AG04449 (cell line): ENCODE measurements at regions not wholly inside any gene's neighbourhood (a gene's known extent, or its start where the extent isn't known, plus 50 kb on each side); places are given as distances from the start of the nearest gene placed in this dataset.

Experiments used
- CTCF ChIA-PET: fragments of 350-600 bp; formaldehyde crosslinking; extraction: SDS; loops from one replicate; lab custom pipeline; 2021; ENCODE audit warnings: antibody characterized with exemption; lab: Yijun Ruan, JAX
- POLR2A ChIA-PET: fragments of 400-600, 350-600 bp; formaldehyde crosslinking; extraction: SDS; loops from one replicate; lab custom pipeline; 2020; ENCODE audit warnings: antibody characterized with exemption, inconsistent platforms; lab: Yijun Ruan, JAX
- DNase-seq: peaks from one replicate; pipeline ENCODE4 v3.0.0-alpha.2; 2010; ENCODE audit warnings: low read depth, low spot score
- H3K4me3 ChIP-seq: 2 replicates; pipeline ENCODE4 v1.5.1; 2011; ENCODE audit warnings: low read depth, mild to moderate bottlenecking, control low read depth, low read length
- CTCF ChIP-seq: IDR thresholded peaks from one replicate; pipeline ENCODE4 v1.5.1; 2011; ENCODE audit warnings: mild to moderate bottlenecking, moderate library complexity, low read length, control low read depth, inconsistent platforms; ENCODE audit not compliant: insufficient read depth; ENCODE audit errors: missing control alignments

- POLR2A ChIA-PET: no interaction called here
- H3K4me3 ChIP-seq: no peak overlapping the region
- DNase-seq: no peak
- no peak for TF ChIP-seq CTCF
- CTCF ChIA-PET: interaction anchor here (4.1 kb wide), 1 partner anchor 8 kb away, joined by 28 read pairs; no protein-coding TSS in a partner anchor
These were observed 499.7 kb downstream of the MAT2B start for GRCh38 chr5:164005071-164005470.

- H3K4me3 ChIP-seq: no peak overlapping the region
- TF ChIP-seq CTCF: no peak
- DNase-seq: no peak
- CTCF ChIA-PET: interaction anchor here (0.9 to 2.0 kb wide), 4 partner anchors 12 to 497 kb away, joined by 3 to 4 read pairs (median 3); no protein-coding TSS in a partner anchor
- POLR2A ChIA-PET: no interaction called here
These were observed 501.6 kb downstream of the MAT2B start for GRCh38 chr5:164007064-164007463.

GRCh38 chr5:164009621-164010020 is 504.2 kb downstream of the MAT2B start:
- DNase-seq: no peak
- ChIA-PET POLR2A (no interaction called here), CTCF (interaction anchor here (1.5 kb wide), 1 partner anchor 313 kb away, joined by 3 read pairs; no protein-coding TSS in a partner anchor)
- no peak overlapping the region for H3K4me3 ChIP-seq
- no peak for TF ChIP-seq CTCF

GRCh38 chr5:164010900-164011299 is 505.5 kb downstream of the MAT2B start:
- no peak for TF ChIP-seq CTCF
- H3K4me3 ChIP-seq: no peak overlapping the region
- ChIA-PET CTCF (interaction anchor here (0.8 to 1.6 kb wide), 3 partner anchors 314 to 441 kb away, joined by 3 to 6 read pairs (median 5); no protein-coding TSS in a partner anchor), POLR2A (no interaction called here)
- DNase-seq: no peak

- no peak for TF ChIP-seq CTCF
- CTCF ChIA-PET: interaction anchor here (0.6 to 5.9 kb wide), 27 partner anchors 9 to 1197 kb away, joined by 3 to 73 read pairs (median 4); no protein-coding TSS in a partner anchor
These were observed 507.0 kb downstream of the MAT2B start for GRCh38 chr5:164012371-164012770.

GRCh38 chr5:164013077-164013670 is 507.8 kb downstream of the MAT2B start:
- no peak overlapping the region for H3K4me3 ChIP-seq
- no peak for DNase-seq
- ChIA-PET CTCF (interaction anchor here (0.6 to 5.9 kb wide), 29 partner anchors 8 to 1196 kb away, joined by 3 to 73 read pairs (median 4); no protein-coding TSS in a partner anchor), POLR2A (no interaction called here)
- TF ChIP-seq CTCF: peak; percentile 54

More at GRCh38 chr5:164012371-164012770, 507.0 kb downstream of the MAT2B start:
- no peak for DNase-seq
- POLR2A ChIA-PET: no interaction called here
- H3K4me3 ChIP-seq: no peak overlapping the region
